Activated T-cell treated with anti-CD3 and anti-CD28 coated beads for 1 hour (primary cell): ENCODE measurements at regions not wholly inside any gene's neighbourhood (a gene's known extent, or its start where the extent isn't known, plus 50 kb on each side); places are given as distances from the start of the nearest gene placed in this dataset.

Experiments
- DNase-seq: peaks from one replicate; pipeline ENCODE4 v3.0.0-alpha.2; 2020; ENCODE audit warnings: low read depth

DNA sequence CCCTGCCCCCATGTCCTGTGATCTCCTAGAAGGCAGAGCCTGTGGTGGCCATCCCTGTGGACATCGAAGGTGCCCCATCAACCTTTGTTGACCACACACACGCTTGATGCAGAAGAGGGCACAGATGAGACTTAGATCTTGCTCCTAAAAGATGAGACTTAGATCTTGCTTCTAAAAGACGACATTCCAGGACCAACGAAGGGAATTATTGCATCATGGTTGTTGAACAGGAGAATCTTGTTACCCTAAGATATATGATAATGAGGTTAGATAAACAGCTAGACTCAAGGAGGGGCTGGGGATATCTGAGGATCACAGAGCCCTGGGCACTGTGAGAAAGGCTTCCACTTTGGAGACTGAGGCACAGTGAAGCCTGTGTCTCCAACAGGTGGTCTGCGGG is 91.1 kb upstream of the WSCD2 start:
- DNase-seq: no peak

- DNase-seq: no peak
Observed at GRCh38 chr12:108039794-108040193, 89.3 kb upstream of the WSCD2 start.

- no peak for DNase-seq
Observed at GRCh38 chr12:108040947-108041346, 88.1 kb upstream of the WSCD2 start.

GRCh38 chr12:108043286-108043685 is 85.8 kb upstream of the WSCD2 start:
- no peak for DNase-seq

DNA sequence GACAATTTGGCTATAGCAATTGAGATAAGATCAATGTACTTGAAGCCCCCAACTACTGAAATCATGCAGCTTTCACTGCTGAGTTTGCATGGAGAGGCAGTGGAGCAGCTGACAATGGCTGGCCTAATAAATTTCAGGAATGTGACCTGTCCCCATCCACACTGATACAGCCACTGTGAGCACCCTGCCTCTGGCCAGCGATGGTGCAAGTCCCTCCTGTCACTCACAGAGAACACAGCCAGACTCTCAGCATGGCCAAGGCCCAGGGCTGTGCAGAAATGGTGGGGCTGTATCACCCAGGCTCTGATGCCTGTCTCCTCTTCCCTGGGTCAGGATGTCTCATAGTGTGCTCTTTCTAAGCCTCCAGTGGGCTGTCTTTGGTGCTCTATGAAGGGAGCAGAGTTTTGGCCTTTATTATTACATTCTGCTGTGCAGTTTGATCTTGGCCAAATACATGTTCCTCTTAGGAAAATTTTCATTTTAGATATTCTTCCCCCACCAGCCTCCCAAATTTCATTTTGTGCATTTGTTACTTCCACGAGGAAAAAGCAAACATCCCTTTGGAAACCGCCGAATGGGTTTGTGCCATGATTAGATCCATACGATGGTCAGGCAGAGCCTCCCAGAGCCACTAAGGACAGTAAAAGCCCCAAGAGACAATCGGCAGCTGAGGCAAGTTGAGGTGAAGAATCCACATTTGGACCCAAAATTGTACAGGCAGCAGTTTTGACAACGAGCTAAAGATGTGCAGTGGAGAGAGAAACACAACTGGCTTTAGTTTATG is 85.1 kb upstream of the WSCD2 start:
- no peak for DNase-seq

GRCh38 chr12:108046135-108046534 is 83.0 kb upstream of the WSCD2 start:
- DNase-seq: no peak

DNA sequence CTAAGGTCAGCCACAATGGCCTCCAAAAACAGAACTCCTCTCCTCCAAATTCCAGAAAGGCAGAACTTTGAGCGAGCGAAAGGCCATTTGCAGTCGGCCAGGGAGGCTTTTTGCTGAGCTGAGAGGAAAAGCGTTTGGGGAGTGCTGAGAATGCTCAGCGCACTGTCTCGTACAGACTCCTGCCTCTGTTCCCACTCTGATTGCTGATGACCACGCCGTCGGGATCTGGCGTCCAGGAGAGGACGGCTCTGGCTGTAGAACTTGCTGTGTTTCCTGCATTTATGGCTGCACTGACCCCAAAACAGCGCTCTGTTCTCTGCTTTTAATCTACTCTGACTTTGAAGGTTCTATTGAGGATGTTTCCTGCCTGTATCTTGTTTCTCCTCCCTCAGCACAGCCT is 82.4 kb upstream of the WSCD2 start:
- DNase-seq: no peak

GRCh38 chr12:108047071-108047550 is 82.0 kb upstream of the WSCD2 start:
- DNase-seq: no peak

DNA sequence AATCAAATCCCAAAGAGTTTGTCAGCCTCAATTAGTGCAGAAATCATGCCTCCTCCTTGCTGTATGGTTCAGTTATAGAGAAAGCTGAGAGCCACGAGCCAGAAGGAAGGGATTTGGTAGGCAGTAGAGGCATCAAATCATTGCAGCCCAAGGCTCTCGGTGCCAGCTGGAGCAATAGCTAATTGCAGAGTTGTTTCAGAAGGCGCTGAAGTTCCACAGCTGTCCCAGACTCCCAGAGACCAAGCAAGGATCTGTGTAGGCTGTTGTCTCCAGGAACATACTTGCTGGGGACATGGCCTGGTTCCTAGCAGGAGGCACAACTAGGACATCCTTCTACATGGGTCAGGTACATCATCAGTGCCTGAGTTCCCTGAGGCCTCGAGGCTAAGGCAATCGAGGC is 80.4 kb upstream of the WSCD2 start:
- no peak for DNase-seq

GRCh38 chr12:108050696-108051095 is 78.4 kb upstream of the WSCD2 start:
- DNase-seq: no peak

GRCh38 chr12:108052260-108052659 is 76.8 kb upstream of the WSCD2 start:
- DNase-seq: no peak

DNA sequence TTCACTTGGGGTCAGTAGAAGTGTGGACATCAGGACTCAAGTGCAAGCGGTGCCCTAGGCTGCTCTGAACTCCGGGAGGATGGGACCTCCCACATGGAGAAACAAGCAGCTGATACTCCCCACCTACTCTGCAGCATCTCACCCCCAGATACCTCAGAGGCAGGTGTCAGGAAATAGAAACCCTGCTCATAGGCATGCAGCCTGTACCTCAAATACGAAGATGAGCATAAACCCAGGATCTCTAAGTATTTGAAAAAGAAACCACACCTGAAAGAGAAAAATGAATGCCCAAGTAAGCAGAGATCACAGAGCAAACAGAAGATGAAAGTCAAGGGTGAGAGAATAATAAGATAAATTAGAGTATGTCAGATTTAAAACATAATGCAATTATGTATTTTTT is 75.6 kb upstream of the WSCD2 start:
- no peak for DNase-seq

DNA sequence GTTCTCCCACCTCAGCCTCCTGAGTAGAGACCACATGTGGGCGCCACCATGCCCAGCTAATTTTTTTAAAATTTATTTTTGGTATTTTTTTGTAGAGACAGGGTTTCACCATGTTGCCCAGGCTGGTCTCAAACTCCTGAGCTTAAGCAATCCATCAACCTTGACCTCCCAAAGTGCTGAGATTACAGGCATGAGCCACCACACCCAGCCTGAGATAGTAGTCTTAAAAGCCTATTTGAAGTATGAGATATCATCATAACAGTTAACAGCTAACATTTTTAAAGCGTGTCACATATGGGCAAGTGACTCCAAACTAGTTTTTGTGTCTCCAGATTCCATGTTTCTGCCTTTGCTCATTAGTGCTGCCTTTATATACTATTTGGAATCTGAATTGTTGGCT is 74.6 kb upstream of the WSCD2 start:
- no peak for DNase-seq

- no peak for DNase-seq
Observed at GRCh38 chr12:108055141-108055540, 73.9 kb upstream of the WSCD2 start.

GRCh38 chr12:108060067-108060466 is 69.0 kb upstream of the WSCD2 start:
- no peak for DNase-seq

DNA sequence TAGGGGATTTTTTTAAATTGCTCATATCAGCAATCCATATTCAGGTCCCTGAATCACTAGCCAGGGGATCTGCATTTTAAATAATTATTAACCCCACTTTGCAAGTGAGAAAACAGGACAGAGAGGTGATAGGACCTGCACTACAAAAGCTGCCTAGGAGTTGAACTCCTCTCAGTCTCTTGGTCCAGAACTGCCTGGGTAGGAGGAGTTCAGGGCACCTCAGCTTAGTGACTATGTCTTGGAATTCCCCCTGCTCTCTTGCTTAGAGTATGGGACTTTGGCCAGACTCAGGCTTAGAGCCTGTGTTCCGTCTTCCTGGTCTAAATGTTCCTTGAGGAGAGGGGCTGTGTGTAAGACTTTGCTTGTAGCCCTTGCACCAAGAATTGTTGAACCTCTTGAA is 68.2 kb upstream of the WSCD2 start:
- no peak for DNase-seq

DNA sequence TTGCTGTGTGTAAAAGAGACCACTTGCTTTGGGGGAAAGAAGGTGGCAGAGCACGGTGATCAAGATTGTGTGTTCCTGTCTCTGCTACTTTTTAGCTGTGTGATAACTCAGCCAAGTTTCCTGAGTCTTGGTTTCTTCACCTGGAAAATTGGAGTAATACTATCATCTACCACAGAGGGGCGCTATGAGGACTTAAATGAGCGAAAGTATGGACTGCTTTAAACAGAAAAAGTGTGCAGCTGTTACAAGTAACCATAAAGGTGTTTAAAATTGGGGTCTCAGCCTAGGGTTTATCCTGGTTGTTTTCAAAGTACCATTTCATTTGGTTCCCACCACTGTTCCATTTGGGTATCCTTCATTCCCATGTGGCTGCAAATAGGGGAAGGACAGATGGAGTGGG is 65.9 kb upstream of the WSCD2 start:
- DNase-seq: no peak

DNA sequence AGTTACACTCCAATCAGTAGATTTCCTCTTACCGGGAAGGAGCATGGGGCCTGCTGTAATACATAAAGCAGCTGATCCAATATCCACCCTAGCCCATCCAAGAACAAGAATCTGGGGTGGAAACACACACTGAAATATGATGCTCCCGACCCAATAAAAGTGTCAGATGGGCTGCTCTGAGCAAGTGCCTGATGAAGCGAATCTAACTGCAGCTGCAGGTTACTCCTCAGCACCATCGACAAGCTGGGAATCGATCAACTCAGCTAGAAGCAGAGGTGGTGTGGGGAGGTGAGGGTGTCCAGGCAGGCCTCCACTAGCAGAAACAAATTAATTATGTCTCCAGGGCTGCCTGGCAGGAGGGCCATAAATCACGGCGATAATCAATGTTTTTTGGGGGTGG is 64.0 kb upstream of the WSCD2 start:
- DNase-seq: no peak

DNA sequence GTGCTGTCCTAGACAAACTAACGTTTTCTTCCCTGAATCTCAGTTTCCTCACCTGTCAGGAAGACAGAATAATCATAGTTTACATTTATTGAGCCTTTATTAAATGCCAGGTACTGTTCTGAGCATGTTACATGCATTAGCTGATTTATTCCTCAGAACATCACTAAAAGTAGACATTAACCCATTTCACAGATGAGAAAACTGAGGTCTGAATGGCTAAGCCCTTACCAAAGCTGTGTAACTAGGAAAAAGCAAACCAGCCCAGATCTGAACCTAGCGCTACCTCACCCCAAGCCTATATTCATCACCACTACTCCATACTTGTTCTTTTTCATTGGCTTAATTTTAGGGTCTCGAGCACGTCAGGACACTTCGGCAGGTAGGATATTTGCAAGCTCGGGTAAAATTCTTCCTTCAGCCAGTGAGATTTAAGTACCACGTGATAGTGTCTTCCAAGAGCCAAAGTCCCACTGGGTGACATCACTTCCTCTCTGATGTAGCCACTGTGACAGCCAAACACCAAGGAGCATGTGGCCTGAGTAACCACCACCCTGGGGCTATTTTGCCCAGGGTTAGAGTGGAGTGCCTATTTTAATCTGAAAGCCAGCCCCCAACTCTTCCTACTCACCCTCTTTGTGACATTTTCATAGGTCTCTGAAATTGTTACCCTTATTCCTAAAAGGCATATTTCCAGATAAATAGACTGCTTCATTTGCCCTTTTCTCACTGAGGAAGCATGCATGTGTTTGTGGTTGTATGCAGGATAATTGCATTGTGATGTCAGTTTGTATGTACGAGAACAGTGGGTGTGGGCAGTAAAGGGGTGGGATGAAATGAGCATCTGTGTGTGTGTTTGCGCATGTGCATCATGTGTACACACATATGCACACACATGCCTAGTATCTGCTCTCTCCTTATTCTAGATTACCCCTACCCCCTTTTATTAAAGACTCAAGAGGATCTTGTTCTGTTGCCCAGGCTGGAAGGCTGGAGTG is 62.2 kb upstream of the WSCD2 start:
- DNase-seq: no peak

- no peak for DNase-seq
Observed at GRCh38 chr12:108069651-108070165, 59.4 kb upstream of the WSCD2 start.

DNA sequence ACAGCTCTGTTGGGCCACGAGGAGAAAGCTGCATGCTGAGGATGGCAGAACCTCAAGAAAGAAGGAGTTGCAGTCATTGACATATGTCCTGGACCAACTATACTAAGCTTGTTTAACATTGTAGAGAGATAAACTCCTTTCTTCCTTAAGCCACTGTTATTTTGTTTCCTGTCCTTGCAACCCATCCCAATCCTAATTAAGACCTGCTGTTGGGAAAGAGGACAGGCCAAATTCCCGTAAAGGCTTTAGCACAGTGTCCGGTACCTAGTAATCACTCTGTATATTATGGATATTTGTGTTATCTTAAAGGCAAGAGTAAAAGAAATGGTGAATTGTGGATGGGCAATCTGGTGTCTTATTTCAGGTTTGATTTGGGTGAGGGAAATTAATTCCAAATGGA is 53.5 kb upstream of the WSCD2 start:
- no peak for DNase-seq

- DNase-seq: no peak
Observed at GRCh38 chr12:108076556-108076955, 52.5 kb upstream of the WSCD2 start.

GRCh38 chr12:108078428-108078827 is 50.7 kb upstream of the WSCD2 start:
- DNase-seq: no peak
